ENCODE measurements at regions not wholly inside any gene's neighbourhood (a gene's known extent, or its start where the extent isn't known, plus 50 kb on each side); places are given as distances from the start of the nearest gene placed in this dataset.
"Not testable (repeated sequence)": the region's sequence is repeated elsewhere in the genome, so short reads cannot be mapped to it uniquely, and the experiment has no call there.

DNA sequence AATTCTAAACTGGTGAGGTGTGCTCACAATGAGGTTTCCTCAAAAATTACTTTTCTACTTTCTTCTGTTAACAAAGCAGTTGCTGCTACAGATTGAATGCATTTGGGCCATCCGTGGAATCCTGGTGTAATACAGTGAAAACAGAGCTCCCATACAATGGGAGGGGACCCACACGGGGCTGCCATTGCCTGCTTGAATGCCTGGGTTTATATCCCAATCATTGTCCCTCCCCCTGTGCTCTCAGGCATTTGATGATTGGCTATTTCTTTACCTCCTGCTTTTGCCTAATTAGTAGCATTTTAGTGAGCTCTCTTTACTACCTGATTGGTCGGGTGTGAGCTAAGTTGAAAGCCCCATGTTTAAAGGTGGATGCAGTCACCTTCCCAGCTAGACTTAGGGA is 52.9 kb upstream of the CSF1 start:
- not testable (repeated sequence) for DNase-seq

DNA sequence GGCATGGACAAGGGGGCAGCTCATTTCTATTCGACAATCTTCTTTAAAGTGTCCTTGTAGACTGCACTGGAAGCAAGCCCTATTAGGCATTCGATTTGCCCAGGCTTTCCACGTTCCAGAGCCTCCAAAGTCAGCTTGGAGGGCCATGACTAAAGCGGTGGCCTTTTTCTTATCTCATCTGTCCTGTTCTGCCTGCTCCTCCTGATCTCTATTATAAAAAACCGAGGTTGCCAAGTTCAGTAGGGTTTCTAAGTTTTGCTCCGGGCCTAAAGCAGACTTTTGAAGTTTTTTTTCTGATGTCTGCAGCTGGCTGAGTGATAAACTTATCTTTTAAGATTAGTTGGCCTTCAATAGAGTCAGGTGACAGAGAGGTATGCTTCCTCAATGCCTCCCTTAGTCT is 54.7 kb upstream of the CSF1 start:
- not testable (repeated sequence) for DNase-seq

DNA sequence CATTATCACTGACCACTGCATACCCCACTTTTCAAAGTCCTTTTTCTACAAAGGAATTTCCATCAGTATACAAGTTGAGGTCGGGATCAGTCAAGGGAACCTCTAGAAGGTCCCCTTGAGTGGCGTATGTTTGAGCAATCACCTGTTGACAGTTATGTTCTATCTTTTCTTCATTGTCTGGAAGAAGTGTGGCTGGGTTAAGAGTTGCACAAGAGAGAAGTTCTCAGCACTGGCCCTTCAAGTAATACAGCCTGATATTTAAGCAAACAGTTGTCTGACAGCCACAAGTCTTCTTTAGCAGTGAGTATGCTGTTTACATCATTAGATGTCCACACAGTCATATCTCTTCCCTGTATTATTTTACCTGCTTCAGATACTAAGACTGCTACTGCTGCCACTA is 56.7 kb upstream of the CSF1 start:
- not testable (repeated sequence) for DNase-seq

DNA sequence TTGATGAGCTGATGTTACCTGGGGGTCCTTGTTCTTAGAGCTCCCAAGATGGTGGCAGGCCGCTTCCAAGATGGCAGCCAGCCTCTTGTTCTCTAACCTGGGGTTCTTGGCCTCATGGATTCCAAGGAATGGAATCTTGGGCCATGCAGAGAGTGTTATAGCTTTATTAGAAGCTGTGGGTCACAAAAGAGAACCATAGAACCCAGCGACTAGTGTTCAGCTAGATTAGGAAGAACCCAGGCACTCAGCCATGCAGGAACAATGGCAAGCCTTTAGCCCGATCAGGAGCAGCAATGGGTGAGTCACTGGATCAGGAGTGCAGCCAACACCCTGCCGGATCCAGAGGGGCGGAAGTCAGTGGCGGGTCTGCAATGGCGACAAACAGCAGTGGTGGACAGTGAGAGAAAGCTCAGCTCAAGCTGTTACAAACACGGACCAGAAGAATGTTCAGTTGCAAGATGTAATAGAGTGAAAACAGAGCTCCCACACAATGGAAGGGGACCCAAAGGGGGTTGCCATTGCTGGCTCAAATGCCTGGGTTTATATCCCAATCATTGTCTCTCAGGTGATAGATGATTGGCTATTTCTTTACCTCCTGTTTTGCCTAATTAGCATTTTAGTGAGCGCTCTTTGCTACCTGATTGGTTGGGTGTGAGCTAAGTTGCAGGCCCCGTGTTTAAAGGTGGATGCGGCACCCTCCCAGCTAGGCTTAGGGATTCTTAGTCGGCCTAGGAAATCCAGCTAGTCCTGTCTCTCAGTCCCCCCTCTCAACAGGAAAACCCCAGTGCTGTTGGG is 58.2 kb upstream of the CSF1 start:
- not testable (repeated sequence) for DNase-seq

DNA sequence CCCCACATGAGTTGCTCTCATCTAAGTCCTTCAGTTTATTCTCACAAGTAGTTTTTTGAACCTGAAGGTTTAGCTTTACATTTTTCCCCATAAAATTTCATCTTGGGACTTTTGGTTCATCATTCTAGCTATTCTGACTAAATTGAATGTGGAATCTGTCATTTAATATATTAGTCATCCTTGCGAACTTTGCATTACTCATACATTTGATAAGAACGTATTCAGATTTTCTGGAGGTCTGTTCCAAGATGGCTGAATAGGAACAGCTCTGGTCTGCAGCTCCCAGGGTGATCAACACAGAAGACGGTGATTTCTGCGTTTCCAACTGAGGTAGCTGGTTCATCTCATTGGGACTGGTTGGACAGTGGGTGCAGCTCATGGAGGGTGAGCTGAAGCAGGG is 59.8 kb upstream of the CSF1 start:
- DNase-seq, result no peak

DNA sequence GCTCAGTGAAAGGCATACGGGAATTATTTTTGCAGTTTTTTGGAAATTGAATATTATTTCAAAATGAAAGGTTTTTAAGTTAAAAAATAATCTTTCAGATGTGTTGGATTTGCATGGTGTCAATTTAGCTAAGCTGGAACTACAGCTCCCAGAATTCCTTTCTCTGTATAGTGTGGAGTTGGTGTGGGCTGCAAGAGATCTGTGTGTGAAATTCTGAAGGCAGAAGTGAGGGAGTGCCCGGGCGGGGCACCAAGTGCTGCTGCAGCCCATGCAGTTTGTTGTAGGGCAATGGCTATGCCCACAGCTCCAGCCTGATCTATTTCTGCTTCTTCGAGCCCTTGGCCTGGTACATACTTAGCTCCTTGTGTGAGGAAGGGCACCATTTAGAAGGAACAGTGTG is 60.5 kb upstream of the CSF1 start:
- no peak for DNase-seq

DNA sequence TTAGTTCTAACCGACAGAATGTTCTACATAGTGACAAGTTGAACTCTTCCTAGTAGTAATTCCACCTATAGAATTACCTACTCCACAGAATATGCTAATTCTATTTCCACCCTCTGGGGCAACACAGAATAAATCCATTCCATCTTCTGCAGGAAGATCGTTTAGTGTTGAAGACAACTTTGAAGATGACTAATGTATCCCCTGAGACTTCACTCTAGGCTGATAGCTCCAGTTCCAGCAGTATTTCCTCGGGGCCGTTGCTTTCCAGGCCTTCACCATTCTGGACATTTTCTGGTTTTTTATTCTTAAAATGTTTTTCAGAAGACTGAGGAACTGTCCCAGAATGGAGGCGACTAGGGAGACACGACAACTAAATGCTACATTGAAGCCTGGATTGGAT is 61.0 kb upstream of the CSF1 start:
- DNase-seq, result no peak

DNA sequence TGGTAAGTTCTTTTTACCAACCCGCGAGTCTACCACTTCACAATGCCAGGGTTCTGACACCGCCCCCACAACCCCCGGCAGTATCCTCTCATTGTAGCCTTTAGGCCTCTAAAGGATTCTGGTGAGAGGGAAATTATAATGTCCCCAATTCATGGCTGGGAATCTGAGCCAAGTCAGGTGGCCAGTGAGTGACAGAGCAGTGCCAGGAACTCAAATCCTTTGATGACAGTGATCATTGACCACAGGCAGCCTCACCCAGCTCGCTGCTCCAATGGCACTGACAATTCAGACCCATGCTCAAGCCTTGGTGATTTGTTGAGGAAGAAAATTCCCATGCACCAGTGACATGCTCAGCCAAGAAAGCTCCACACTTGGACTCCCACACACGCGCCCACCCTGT is 63.4 kb upstream of the CSF1 start:
- DNase-seq, result no peak

DNA sequence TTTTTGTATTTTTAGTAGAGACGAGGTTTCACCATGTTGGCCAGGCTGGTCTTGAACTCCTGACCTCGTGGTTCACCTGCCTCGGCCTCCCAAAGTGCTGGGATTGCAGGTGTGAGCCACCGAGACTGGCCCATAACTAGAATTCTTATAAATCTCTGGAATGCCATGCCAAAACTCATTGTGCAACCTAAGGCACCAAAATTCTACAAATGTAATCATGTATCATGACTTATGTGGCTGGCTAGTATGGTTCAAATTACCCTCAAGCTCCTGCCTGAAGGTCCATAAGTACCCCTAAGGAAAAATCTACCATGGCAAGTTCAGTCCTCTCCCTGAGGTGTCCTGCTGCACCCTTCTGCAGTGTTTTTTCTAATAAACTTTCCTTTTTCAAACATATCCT is 63.8 kb upstream of the CSF1 start:
- no peak for DNase-seq

DNA sequence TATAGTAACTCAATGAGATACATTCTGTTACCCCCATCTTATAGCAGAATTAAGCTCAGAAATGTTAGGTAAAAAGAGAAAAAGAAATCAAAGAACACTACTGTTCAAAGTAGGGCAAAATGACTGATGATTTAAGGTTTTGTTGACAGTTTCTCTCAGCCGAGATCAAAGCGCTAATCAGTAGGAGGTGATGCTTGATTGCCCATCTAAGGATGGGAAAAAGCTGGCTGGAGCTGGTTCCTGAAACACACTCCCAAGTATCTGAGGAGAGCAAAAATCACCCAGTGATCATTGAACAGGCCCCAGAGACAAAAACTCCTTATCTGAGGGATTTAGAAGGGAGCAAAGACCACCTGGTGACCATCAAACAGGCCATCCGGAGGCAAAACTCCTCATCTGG is 64.5 kb upstream of the CSF1 start:
- no peak for DNase-seq

DNA sequence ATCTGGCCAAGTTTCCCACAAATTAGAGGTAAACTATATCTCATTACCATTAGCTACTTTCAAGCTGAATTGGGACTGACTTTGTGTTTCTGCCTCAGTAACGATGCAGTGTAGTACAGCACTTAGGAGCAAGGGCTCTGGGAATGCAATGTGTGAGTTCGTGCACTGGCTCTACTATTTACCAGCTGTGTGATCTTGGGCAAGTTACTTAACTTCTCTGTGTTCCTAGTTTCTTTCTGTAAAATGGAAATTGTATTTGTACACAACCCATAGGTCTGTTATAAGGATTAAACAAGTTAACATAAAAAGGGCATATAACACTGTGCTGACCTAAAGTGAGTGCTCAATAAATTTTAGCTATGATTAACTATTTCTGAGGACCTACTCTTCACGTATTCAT is 65.0 kb upstream of the CSF1 start:
- DNase-seq, result no peak

DNA sequence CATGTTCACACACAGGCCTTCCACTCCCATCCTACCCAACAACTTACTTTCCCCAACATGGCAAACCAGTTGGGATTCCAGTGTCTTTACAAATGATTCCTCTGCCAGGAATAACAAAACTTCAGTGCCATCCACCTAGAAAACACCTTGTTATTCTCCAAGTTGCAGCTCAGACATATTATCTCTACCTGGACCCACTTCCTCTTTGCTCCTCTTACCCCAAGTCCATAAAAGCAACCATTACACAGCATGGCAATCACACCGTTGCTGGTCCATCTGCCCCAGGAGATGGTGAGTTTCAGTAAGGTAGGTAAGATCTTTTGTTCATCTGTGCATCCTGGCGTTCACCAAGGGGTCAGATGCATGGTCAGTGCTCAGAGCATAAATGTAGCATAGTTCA is 66.0 kb upstream of the CSF1 start:
- DNase-seq, result no peak

DNA sequence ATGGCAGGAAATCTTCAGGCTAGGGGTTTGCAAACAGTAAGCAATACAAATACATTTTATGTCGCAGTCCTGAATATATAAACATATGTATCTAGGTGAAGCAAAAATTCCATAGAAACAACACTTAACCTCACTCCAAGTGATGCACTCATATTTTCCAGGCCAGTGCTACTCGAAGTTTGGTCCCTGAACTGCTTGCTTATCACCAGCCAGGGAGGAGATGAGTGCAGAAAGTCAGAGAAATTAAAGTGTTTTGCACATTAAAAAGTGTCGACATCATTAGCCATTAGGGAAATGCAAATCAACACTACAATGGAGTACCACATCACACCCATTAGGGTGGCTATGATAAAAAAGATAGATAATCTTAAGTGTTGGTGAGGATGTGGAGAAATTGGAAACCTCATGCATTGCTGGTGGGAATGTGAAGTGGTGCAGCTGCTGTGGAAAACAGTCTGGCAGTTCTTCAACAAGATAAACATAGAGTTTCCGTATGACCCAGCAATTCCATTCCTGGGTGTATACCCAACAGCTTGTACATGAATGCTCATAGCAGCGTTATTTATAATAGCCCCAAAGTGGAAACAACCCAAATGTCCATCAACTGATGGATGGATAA is 70.5 kb upstream of the CSF1 start:
- DNase-seq, result no peak

DNA sequence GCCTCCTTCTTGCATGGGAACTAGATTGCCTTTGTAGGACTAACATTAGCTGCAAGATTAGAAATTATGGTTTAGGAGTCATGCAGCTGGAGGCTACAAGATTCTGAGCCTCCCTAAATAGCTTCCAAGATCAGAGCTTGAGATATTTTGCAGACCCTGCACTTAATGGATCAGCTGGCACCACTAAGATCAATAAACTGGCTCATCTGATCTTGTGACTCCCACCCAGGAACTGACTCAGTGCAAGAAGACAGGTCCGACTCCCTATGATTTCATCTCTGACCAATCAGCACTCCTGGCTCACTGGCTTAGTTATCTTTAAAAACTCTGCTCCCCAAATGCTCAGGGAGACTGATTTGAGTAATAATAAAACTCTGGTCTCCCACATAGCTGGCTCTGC is 71.4 kb upstream of the CSF1 start:
- DNase-seq, result not testable (repeated sequence)

DNA sequence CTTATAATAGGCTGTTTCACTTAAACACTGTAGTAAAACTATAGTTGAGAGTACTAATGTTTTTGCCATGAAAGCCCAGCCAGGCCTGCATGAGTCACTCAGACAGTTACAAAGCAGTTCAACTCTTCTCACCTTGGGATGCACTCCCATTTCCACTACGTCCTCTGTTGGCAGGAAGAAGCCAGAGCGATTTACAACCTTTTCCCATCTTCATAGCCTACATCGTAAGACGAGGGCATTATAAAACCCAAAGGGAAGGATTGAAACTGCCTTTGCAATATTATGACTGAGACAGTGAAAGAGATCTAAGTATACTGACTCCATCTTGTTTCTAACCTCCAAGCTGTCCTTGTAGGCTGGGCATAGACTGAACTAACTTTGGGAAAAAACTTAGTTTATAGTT is 71.8 kb upstream of the CSF1 start:
- no peak for DNase-seq

DNA sequence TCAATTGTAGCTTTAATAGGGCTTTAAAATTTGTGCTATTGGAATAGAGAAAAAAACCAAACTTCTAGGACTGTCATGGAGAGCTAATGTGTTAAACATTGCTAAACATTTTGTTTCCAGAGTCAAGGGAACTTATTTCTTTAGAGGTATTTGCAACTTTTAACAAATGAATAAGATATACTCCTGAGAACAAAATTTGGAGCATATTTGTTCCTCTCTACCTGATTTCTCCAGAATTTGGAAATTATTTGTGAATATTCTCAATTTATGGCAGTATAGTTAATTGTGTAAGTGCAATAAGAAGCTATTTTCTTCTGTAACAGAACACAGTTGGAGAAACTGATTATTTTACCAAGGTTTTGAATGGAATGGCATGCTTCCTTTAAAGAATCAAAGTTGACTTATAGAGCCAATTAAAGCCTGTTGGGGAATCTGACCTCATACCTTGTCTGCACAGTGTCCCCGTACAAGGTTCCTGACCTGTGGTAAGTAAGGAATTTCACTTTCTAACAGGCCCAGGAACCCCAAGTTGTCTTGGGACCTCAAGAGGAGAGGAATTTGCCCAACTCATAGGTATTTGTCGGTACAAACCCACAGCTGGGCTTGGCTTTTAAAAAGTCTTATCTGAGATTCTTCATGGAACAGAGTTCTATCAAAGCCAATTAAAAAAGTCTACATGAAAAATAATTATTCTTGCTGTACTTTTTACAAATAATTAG is 72.6 kb upstream of the CSF1 start:
- no peak for DNase-seq

DNA sequence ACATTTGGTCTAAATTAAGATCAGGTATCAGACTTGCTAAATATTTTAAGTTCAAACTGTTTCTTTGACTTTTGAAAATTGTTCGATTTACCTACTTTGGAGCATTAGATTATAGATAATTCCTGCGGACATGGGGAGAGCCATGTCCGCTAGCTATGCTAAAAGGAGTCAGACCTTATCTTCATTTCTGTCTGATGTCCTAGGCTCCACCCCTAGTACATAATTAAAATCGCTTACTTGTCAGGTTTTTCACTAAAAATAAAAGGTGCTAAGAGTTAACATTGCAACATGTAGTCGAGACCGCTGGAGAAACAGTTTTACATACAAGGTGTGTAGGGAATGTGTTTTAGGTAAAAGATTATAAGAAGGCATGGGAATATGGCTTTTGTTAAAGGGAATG is 71.9 kb upstream of the EPS8L3 start:
- not testable (repeated sequence) for DNase-seq

DNA sequence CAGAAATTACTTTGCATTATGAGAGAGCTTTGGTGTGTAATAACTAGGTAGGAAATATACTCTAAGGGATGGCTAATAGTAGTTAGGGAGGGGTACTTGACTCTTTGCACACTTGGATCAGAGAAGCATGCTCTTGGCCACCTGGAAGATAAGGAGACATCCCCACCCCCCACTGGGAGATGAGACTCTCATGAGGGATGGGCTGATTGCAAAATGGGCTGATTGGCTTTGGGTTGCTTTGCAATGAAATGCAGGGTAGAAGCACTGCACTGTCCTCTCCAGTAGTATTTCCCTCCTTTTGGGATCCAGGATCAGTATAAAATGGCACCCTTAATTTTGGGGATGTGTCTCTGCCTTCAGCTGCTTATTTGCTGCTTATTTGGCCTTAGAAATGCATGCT is 71.2 kb upstream of the EPS8L3 start:
- no peak for DNase-seq

DNA sequence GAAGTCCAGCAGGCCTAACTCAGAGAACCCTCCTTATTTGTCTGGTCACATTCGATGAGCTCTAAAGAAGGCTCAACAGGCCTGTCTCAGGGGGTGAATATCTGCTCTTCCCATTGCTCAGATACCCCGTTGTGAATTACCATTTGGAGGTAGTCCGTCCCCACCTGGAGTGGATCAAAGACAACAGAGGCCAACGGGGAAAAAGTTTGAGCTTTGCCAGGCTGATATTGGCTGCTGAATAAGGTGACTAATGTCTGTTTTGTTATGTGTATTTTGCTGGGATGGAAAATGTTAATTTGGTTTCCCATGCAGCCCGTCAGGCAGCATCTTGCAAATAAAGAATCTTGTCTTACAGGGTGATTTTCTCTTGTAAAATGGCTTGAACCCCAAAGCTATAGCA is 69.2 kb upstream of the EPS8L3 start:
- no peak for DNase-seq

DNA sequence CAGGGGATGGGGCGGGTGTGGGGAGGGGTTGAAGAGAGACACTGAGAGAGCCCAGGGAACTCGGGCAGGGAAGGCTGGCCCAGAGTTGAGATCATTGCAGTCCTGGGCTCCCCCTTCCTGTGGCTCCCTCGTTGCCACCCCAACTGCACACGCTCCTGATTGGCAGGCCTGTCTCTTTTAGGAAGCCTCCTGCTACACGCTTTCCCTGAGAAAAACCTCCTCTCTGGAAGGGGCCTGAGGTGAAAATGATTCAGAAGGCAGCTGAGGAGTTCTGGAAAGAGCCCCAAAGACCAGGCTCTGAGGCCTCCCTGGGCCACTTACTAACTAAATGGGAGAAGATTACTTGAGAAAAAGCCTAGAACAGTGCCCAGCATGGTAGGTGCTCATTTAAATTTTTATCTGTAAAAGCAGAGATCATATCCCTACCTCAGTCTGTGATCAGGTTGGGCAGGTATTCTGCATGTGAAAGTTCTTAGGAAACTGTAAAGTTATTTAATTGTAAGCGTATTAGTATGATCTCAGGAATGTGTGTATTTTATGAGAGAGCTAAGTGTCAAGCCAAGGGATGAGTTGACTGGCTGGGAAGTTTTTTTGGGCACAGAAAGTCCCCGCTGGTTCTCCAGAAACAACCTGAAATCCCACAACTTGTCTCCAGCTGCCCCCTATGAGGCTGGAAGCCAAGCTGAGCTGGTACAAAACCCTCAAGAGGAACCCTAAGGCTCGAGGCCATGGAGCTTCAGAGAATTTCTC is 65.2 kb upstream of the EPS8L3 start:
- no peak for DNase-seq

DNA sequence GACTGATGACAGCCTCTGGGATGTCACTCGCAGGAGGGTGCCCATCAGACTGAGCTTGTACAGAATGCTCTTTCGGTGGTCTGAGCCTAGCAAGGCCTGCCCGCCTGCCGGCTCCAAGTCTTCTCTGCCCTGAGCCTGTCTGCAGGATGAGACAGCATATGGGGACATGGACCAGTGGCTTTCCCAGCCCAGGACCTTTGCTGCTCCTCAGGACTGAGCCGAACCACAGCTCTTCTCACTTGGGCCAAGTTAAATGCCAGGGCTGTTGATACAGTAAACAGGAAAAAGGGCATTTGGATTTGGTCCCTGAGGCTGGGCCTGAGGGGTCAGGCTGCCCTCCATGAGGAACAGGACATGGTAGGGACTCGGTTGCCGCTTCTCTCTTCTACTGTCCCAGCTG is 64.3 kb upstream of the EPS8L3 start:
- DNase-seq, result no peak

DNA sequence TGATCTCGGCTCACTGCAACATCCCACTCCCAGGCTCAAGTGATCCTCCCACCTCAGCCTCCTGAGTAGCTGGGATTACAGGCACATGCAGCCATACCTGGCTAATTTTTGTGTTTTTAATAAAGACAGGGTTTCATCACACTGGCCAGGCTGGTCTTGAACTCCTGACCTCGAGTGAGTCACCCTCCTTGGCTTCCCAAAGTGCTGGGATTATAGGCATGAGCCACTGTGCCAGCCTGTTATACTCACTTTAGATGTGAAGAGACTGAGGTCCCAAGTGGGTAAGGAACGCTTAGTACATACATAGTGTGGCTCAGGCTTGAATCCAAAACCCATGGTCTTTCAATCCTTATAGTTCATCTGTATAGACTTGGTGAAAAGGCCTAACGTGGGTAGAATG is 63.7 kb upstream of the EPS8L3 start:
- DNase-seq, result no peak

DNA sequence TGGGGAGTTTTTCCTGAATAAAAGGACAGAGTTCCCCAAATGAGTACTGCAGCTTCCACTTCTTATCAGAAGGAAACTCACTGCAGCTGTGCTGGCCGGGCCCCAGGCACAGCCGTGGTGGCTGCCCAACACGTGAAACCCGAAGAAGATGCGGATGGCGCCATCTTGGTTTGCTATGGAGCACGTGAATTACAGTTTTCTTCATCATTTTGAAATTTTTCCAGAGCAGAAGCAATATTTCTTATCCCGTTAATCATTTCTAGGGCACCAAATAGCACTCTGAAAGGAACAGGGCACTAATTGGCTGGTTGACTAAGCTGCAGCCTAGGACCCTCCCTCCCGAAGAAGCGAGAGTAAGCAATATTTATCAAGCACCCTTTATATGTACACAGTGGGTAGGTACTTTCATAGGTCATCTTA is 63.2 kb upstream of the EPS8L3 start:
- DNase-seq, result no peak

DNA sequence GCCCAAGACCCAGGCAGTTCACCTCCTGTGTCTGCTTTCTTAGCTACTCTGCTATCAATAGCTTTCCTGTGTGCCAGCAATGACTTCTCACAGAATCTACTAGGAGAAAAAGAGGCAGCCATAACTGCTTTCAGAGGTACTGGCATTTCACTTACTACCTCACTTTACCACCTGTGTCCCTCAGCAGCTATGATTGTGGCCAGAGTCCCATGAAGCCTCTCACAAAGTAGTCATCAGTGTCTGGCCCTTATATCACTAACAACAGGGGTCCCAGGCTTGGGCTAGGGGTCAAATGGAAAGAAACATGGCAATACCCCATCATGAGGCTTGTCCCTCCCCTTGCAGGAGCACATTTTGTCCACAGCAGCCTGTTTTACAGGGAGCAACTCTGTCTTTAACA is 62.7 kb upstream of the EPS8L3 start:
- no peak for DNase-seq

All from SW 1271 (cell line).